GM12872 (cell line): ENCODE measurements at regions not wholly inside any gene's neighbourhood (a gene's known extent, or its start where the extent isn't known, plus 50 kb on each side); places are given as distances from the start of the nearest gene placed in this dataset.

Experiments used
- CTCF ChIP-seq: IDR thresholded peaks from 3 replicates; pipeline ENCODE4 v1.5.1; 2011; ENCODE audit warnings: low read depth, mild to moderate bottlenecking, low read length, moderate library complexity; ENCODE audit not compliant: insufficient read depth

GRCh38 chr7:119329715-119330114 lies 943.3 kb upstream of the KCND2 start:
- TF ChIP-seq CTCF = no peak

- no peak for TF ChIP-seq CTCF
Measured at GRCh38 chr7:119335405-119335804, 937.6 kb upstream of the KCND2 start.

- no peak for TF ChIP-seq CTCF
Measured at GRCh38 chr7:119341822-119342221, 931.2 kb upstream of the KCND2 start.

- no peak for TF ChIP-seq CTCF
Measured at GRCh38 chr7:119343289-119343688, 929.7 kb upstream of the KCND2 start.

GRCh38 chr7:119344466-119344865 lies 928.5 kb upstream of the KCND2 start:
- TF ChIP-seq CTCF = no peak

- TF ChIP-seq CTCF = no peak
Measured at GRCh38 chr7:119348491-119348890, 924.5 kb upstream of the KCND2 start.

- no peak for TF ChIP-seq CTCF
Measured at GRCh38 chr7:119350334-119350733, 922.6 kb upstream of the KCND2 start.

GRCh38 chr7:119351320-119351719 lies 921.7 kb upstream of the KCND2 start:
- no peak for TF ChIP-seq CTCF
